Astrocyte (in vitro differentiated cells and primary cell): ENCODE measurements at regions not wholly inside any gene's neighbourhood (a gene's known extent, or its start where the extent isn't known, plus 50 kb on each side); places are given as distances from the start of the nearest gene placed in this dataset.

ENCODE experiments used
- EZH2 ChIP-seq: IDR thresholded peaks from 2 replicates; pipeline ENCODE4 v1.6.1; 2012; ENCODE audit warnings: mild to moderate bottlenecking, low read length, inconsistent platforms; ENCODE audit not compliant: insufficient read depth
- TF ChIP-seq, protein P1 (sequence below): IDR thresholded peaks from 2 replicates; pipeline ENCODE4 v1.5.1; 2011; ENCODE audit warnings: low read depth, mild to moderate bottlenecking, inconsistent platforms, low read length, moderate library complexity; ENCODE audit not compliant: insufficient read depth

GRCh38 chr20:24871480-24872213 is 77.4 kb upstream of the CST7 start:
- TF ChIP-seq, protein P1, sequence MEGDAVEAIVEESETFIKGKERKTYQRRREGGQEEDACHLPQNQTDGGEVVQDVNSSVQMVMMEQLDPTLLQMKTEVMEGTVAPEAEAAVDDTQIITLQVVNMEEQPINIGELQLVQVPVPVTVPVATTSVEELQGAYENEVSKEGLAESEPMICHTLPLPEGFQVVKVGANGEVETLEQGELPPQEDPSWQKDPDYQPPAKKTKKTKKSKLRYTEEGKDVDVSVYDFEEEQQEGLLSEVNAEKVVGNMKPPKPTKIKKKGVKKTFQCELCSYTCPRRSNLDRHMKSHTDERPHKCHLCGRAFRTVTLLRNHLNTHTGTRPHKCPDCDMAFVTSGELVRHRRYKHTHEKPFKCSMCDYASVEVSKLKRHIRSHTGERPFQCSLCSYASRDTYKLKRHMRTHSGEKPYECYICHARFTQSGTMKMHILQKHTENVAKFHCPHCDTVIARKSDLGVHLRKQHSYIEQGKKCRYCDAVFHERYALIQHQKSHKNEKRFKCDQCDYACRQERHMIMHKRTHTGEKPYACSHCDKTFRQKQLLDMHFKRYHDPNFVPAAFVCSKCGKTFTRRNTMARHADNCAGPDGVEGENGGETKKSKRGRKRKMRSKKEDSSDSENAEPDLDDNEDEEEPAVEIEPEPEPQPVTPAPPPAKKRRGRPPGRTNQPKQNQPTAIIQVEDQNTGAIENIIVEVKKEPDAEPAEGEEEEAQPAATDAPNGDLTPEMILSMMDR = no peak
- no peak for TF ChIP-seq EZH2
